Mammary epithelial cell (primary cell): ENCODE measurements at regions not wholly inside any gene's neighbourhood (a gene's known extent, or its start where the extent isn't known, plus 50 kb on each side); places are given as distances from the start of the nearest gene placed in this dataset.
"Not testable (repeated sequence)": the region's sequence is repeated elsewhere in the genome, so short reads cannot be mapped to it uniquely, and the experiment has no call there.

Experiments used
- EZH2 ChIP-seq: IDR thresholded peaks from 2 replicates; pipeline ENCODE4 v1.6.1; 2012; ENCODE audit warnings: low read length, inconsistent platforms, borderline replicate concordance
- TF ChIP-seq, protein P1 (sequence below), 2 donors: IDR thresholded peaks in 1 of 2; conservative IDR thresholded peaks in 1 of 2; 2 replicates each; pipeline ENCODE4 v1.5.1; 2011 to 2012; ENCODE audit warnings: inconsistent platforms in 2 of 2, low read length in 2 of 2, mild to moderate bottlenecking in 2 of 2, control low read depth in 1 of 2, low read depth in 1 of 2; ENCODE audit not compliant: insufficient read depth in 1 of 2; ENCODE audit errors: extremely low read depth in 1 of 2

- TF ChIP-seq, protein P1, sequence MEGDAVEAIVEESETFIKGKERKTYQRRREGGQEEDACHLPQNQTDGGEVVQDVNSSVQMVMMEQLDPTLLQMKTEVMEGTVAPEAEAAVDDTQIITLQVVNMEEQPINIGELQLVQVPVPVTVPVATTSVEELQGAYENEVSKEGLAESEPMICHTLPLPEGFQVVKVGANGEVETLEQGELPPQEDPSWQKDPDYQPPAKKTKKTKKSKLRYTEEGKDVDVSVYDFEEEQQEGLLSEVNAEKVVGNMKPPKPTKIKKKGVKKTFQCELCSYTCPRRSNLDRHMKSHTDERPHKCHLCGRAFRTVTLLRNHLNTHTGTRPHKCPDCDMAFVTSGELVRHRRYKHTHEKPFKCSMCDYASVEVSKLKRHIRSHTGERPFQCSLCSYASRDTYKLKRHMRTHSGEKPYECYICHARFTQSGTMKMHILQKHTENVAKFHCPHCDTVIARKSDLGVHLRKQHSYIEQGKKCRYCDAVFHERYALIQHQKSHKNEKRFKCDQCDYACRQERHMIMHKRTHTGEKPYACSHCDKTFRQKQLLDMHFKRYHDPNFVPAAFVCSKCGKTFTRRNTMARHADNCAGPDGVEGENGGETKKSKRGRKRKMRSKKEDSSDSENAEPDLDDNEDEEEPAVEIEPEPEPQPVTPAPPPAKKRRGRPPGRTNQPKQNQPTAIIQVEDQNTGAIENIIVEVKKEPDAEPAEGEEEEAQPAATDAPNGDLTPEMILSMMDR (conservative IDR thresholded peaks at IDR 0.05 in 1 of 2, IDR thresholded peaks at IDR 0.05 in 1 of 2; ENCODE audit: extremely low read depth in 1 of 2, insufficient read depth in 1 of 2, low read depth in 1 of 2, low read length in 2 of 2): not testable (repeated sequence)
- TF ChIP-seq EZH2: not testable (repeated sequence)
Observed at GRCh38 chr21:6136732-6137131, 4384.7 kb upstream of the TPTE start.
